GM23338 (cell line): ENCODE measurements at regions not wholly inside any gene's neighbourhood (a gene's known extent, or its start where the extent isn't known, plus 50 kb on each side); places are given as distances from the start of the nearest gene placed in this dataset.

Source experiments
- ATAC-seq: fragments of 200-7000 bp; cut with Tn5 transposase; 3 replicates; pipeline ENCODE4 v1.9.1; 2020
- DNase-seq: peaks from one replicate; pipeline ENCODE4 v3.0.0-alpha.2; 2015; ENCODE audit warnings: low spot score
- H2AFZ ChIP-seq: fragments of 200-600 bp; sonication (generic); 2 replicates; pipeline ENCODE4 v1.8.0; 2016; ENCODE audit warnings: antibody characterized with exemption, mild to moderate bottlenecking, moderate library complexity
- H3F3A ChIP-seq: fragments of 200-600 bp; sonication (generic); replicated peaks from 2 replicates; pipeline ENCODE4 v1.8.0; 2017; ENCODE audit warnings: antibody characterized with exemption, mixed run types, low read depth
- H3K27ac ChIP-seq: fragments of 200-600 bp; sonication (generic); 2 replicates; pipeline ENCODE4 v1.6.1; 2016; ENCODE audit warnings: low read depth
- H3K27me3 ChIP-seq: fragments of 200-600 bp; sonication (generic); 2 replicates; pipeline ENCODE4 v1.8.0; 2016; ENCODE audit warnings: mild to moderate bottlenecking, mixed run types, moderate library complexity; ENCODE audit not compliant: insufficient read depth
- H3K36me3 ChIP-seq: fragments of 200-600 bp; sonication (generic); 2 replicates; pipeline ENCODE4 v1.8.0; 2016; ENCODE audit warnings: mild to moderate bottlenecking; ENCODE audit not compliant: insufficient read depth
- H3K4me1 ChIP-seq: fragments of 200-600 bp; sonication (generic); 2 replicates; pipeline ENCODE4 v1.8.0; 2016; ENCODE audit warnings: mild to moderate bottlenecking, moderate library complexity; ENCODE audit not compliant: insufficient read depth
- H3K4me2 ChIP-seq: fragments of 200-600 bp; sonication (generic); 2 replicates; pipeline ENCODE4 v1.7.1; 2017; ENCODE audit warnings: mixed run types
- H3K4me3 ChIP-seq: fragments of 200-600 bp; sonication (generic); 2 replicates; pipeline ENCODE4 v1.6.1; 2016; ENCODE audit warnings: mixed run types
- H3K79me2 ChIP-seq: fragments of 200-600 bp; sonication (generic); replicated peaks from 2 replicates; pipeline ENCODE4 v1.8.0; 2017; ENCODE audit warnings: mild to moderate bottlenecking; ENCODE audit not compliant: insufficient read depth
- H3K9me2 ChIP-seq: fragments of 200-600 bp; sonication (generic); 2 replicates; pipeline ENCODE4 v1.8.0; 2017; ENCODE audit not compliant: insufficient read depth
- H4K20me1 ChIP-seq: fragments of 200-600 bp; sonication (generic); replicated peaks from 2 replicates; pipeline ENCODE4 v1.8.0; 2017; ENCODE audit warnings: mild to moderate bottlenecking; ENCODE audit not compliant: insufficient read depth
- H3K27ac Mint-ChIP-seq: 2 replicates; pipeline ENCODE4 v1.8.0; 2020; ENCODE audit warnings: inconsistent platforms, mild to moderate bottlenecking, moderate library complexity, mixed read lengths
- H3K27me3 Mint-ChIP-seq: 3 replicates; pipeline ENCODE4 v1.8.0; 2022; ENCODE audit warnings: low read depth, mild to moderate bottlenecking, moderate library complexity, mixed read lengths, inconsistent platforms; ENCODE audit not compliant: insufficient read depth, poor library complexity
- H3K36me3 Mint-ChIP-seq: 3 replicates; pipeline ENCODE4 v1.8.0; 2021; ENCODE audit warnings: low read depth, mild to moderate bottlenecking, inconsistent platforms, moderate library complexity, mixed read lengths
- H3K4me1 Mint-ChIP-seq: 3 replicates; pipeline ENCODE4 v1.8.0; 2020; ENCODE audit warnings: mild to moderate bottlenecking, inconsistent platforms, mixed read lengths
- H3K4me3 Mint-ChIP-seq: 3 replicates; pipeline ENCODE4 v1.8.0; 2021; ENCODE audit warnings: moderate library complexity, mild to moderate bottlenecking, inconsistent platforms, mixed read lengths
- H3K9me3 Mint-ChIP-seq: 3 replicates; pipeline ENCODE4 v1.8.0; 2020; ENCODE audit warnings: moderate library complexity, mild to moderate bottlenecking, inconsistent platforms, mixed read lengths
- CREB1 ChIP-seq: fragments of 250-450 bp; sonication (Bioruptor Pico); IDR thresholded peaks from 2 replicates; pipeline ENCODE4 v1.5.0; 2020; ENCODE audit warnings: low read depth, mild to moderate bottlenecking, moderate library complexity
- CTCF ChIP-seq, 2 experiments: fragments of 200-600 bp in 1 of 2; sonication (generic) in 1 of 2; conservative IDR thresholded peaks; 2 replicates each; pipeline versions ENCODE4 v1.5.1 to v1.6.1; 2016 to 2017; ENCODE audit warnings: antibody characterized with exemption in 2 of 2, low read depth in 2 of 2, mild to moderate bottlenecking in 2 of 2, moderate library complexity in 1 of 2
- ETS1 ChIP-seq: IDR thresholded peaks from 2 replicates; pipeline ENCODE4 v1.6.1; 2016; ENCODE audit warnings: antibody characterized with exemption
- EZH2 ChIP-seq: fragments of 200-600 bp; sonication (generic); IDR thresholded peaks from one replicate; pipeline ENCODE4 v1.8.0; 2017; ENCODE audit warnings: antibody characterized with exemption, mild to moderate bottlenecking, low read depth; ENCODE audit not compliant: unreplicated experiment
- EZH2phosphoT487 ChIP-seq: fragments of 200-600 bp; sonication (generic); IDR thresholded peaks from one replicate; pipeline ENCODE4 v1.8.1; 2018; ENCODE audit warnings: antibody characterized with exemption; ENCODE audit not compliant: unreplicated experiment
- JUNB ChIP-seq: IDR thresholded peaks from one replicate; pipeline ENCODE4 v1.6.1; 2016; ENCODE audit warnings: antibody characterized with exemption; ENCODE audit not compliant: unreplicated experiment
- NANOG ChIP-seq: IDR thresholded peaks from 2 replicates; pipeline ENCODE4 v1.6.1; 2016; ENCODE audit warnings: antibody characterized with exemption, borderline replicate concordance
- POLR2AphosphoS5 ChIP-seq: IDR thresholded peaks from 2 replicates; pipeline ENCODE4 v1.6.1; 2016; ENCODE audit warnings: antibody characterized with exemption, low read depth
- STAT1 ChIP-seq: IDR thresholded peaks from one replicate; pipeline ENCODE4 v1.6.1; 2016; ENCODE audit warnings: antibody characterized with exemption; ENCODE audit not compliant: unreplicated experiment
- ZNF114 ChIP-seq: fragments of 250-450 bp; sonication (Bioruptor Pico); IDR thresholded peaks from 2 replicates; pipeline ENCODE4 v1.5.0; 2020; ENCODE audit warnings: mild to moderate bottlenecking, moderate library complexity
- ZNF331 ChIP-seq: fragments of 250-450 bp; sonication (Bioruptor Pico); IDR thresholded peaks from 2 replicates; pipeline ENCODE4 v1.5.0; 2020; ENCODE audit warnings: low read depth, mild to moderate bottlenecking, moderate library complexity
- TF ChIP-seq, protein P1 (sequence below): IDR thresholded peaks from one replicate; pipeline ENCODE4 v1.6.1; 2018; ENCODE audit warnings: antibody characterized with exemption; ENCODE audit not compliant: unreplicated experiment
- TF ChIP-seq, protein P2 (sequence below): fragments of 250-450 bp; sonication (Bioruptor Pico); IDR thresholded peaks from 2 replicates; pipeline ENCODE4 v1.5.0; 2020; ENCODE audit warnings: mild to moderate bottlenecking, moderate library complexity

GRCh38 chr7:96539471-96539870 is 170.2 kb downstream of the SEM1 start:
- Histone ChIP-seq H3K4me3 (no peak overlapping the region), H3K27me3 (no peaks in the 10 kb centered on the region), H3K36me3 (no peaks in the 10 kb centered on the region), H2AFZ (no peak overlapping the region), H4K20me1 (no peaks in the 10 kb centered on the region), H3K4me2 (no peak overlapping the region), H3K79me2 (no peaks in the 10 kb centered on the region), H3K4me1 (no peaks in the 10 kb centered on the region), H3F3A (no peaks in the 10 kb centered on the region), H3K9me2 (no peaks in the 10 kb centered on the region), H3K27ac (no peak overlapping the region)
- H3K4me3 Mint-ChIP-seq, result no peak overlapping the region
- no peaks in the 10 kb centered on the region for H3K27me3 Mint-ChIP-seq
- H3K27ac Mint-ChIP-seq, result no peak overlapping the region
- no peaks in the 10 kb centered on the region for H3K36me3 Mint-ChIP-seq
- DNase-seq (no peak), ATAC-seq (no peak)
- no peaks in the 10 kb centered on the region for H3K4me1 Mint-ChIP-seq
- H3K9me3 Mint-ChIP-seq, result no peaks in the 10 kb centered on the region
- no peak for TF ChIP-seq JUNB
- no peak for TF ChIP-seq ZNF114
- no peak for TF ChIP-seq POLR2AphosphoS5
- TF ChIP-seq STAT1, result no peak
- TF ChIP-seq, protein P1, sequence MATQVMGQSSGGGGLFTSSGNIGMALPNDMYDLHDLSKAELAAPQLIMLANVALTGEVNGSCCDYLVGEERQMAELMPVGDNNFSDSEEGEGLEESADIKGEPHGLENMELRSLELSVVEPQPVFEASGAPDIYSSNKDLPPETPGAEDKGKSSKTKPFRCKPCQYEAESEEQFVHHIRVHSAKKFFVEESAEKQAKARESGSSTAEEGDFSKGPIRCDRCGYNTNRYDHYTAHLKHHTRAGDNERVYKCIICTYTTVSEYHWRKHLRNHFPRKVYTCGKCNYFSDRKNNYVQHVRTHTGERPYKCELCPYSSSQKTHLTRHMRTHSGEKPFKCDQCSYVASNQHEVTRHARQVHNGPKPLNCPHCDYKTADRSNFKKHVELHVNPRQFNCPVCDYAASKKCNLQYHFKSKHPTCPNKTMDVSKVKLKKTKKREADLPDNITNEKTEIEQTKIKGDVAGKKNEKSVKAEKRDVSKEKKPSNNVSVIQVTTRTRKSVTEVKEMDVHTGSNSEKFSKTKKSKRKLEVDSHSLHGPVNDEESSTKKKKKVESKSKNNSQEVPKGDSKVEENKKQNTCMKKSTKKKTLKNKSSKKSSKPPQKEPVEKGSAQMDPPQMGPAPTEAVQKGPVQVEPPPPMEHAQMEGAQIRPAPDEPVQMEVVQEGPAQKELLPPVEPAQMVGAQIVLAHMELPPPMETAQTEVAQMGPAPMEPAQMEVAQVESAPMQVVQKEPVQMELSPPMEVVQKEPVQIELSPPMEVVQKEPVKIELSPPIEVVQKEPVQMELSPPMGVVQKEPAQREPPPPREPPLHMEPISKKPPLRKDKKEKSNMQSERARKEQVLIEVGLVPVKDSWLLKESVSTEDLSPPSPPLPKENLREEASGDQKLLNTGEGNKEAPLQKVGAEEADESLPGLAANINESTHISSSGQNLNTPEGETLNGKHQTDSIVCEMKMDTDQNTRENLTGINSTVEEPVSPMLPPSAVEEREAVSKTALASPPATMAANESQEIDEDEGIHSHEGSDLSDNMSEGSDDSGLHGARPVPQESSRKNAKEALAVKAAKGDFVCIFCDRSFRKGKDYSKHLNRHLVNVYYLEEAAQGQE, result no peak
- no peak for TF ChIP-seq CREB1 (CRISPR knock-in tag)
- no peak for TF ChIP-seq ETS1
- TF ChIP-seq ZNF331, result no peak
- no peak for TF ChIP-seq CTCF (conservative IDR thresholded peaks at IDR 0.05; ENCODE audit: low read depth in 2 of 2)
- TF ChIP-seq NANOG, result no peak
- TF ChIP-seq EZH2, result no peak
- TF ChIP-seq, protein P2, sequence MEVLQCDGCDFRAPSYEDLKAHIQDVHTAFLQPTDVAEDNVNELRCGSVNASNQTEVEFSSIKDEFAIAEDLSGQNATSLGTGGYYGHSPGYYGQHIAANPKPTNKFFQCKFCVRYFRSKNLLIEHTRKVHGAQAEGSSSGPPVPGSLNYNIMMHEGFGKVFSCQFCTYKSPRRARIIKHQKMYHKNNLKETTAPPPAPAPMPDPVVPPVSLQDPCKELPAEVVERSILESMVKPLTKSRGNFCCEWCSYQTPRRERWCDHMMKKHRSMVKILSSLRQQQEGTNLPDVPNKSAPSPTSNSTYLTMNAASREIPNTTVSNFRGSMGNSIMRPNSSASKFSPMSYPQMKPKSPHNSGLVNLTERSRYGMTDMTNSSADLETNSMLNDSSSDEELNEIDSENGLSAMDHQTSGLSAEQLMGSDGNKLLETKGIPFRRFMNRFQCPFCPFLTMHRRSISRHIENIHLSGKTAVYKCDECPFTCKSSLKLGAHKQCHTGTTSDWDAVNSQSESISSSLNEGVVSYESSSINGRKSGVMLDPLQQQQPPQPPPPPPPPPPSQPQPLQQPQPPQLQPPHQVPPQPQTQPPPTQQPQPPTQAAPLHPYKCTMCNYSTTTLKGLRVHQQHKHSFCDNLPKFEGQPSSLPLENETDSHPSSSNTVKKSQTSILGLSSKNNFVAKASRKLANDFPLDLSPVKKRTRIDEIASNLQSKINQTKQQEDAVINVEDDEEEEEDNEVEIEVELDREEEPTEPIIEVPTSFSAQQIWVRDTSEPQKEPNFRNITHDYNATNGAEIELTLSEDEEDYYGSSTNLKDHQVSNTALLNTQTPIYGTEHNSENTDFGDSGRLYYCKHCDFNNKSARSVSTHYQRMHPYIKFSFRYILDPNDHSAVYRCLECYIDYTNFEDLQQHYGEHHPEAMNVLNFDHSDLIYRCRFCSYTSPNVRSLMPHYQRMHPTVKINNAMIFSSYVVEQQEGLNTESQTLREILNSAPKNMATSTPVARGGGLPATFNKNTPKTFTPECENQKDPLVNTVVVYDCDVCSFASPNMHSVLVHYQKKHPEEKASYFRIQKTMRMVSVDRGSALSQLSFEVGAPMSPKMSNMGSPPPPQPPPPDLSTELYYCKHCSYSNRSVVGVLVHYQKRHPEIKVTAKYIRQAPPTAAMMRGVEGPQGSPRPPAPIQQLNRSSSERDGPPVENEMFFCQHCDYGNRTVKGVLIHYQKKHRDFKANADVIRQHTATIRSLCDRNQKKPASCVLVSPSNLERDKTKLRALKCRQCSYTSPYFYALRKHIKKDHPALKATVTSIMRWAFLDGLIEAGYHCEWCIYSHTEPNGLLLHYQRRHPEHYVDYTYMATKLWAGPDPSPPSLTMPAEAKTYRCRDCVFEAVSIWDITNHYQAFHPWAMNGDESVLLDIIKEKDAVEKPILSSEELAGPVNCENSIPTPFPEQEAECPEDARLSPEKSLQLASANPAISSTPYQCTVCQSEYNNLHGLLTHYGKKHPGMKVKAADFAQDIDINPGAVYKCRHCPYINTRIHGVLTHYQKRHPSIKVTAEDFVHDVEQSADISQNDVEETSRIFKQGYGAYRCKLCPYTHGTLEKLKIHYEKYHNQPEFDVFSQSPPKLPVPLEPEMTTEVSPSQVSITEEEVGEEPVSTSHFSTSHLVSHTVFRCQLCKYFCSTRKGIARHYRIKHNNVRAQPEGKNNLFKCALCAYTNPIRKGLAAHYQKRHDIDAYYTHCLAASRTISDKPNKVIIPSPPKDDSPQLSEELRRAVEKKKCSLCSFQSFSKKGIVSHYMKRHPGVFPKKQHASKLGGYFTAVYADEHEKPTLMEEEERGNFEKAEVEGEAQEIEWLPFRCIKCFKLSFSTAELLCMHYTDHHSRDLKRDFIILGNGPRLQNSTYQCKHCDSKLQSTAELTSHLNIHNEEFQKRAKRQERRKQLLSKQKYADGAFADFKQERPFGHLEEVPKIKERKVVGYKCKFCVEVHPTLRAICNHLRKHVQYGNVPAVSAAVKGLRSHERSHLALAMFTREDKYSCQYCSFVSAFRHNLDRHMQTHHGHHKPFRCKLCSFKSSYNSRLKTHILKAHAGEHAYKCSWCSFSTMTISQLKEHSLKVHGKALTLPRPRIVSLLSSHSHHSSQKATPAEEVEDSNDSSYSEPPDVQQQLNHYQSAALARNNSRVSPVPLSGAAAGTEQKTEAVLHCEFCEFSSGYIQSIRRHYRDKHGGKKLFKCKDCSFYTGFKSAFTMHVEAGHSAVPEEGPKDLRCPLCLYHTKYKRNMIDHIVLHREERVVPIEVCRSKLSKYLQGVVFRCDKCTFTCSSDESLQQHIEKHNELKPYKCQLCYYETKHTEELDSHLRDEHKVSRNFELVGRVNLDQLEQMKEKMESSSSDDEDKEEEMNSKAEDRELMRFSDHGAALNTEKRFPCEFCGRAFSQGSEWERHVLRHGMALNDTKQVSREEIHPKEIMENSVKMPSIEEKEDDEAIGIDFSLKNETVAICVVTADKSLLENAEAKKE (CRISPR knock-in tag), result no peak
- TF ChIP-seq EZH2phosphoT487, result no peak
